Neural cell (in vitro differentiated cells): ENCODE measurements at regions not wholly inside any gene's neighbourhood (a gene's known extent, or its start where the extent isn't known, plus 50 kb on each side); places are given as distances from the start of the nearest gene placed in this dataset.

Experiments
- H2AFZ ChIP-seq: fragments of 200-600, 300-800 bp; sonication (generic), shearing (Covaris generic); 2 replicates; pipeline ENCODE4 v1.6.0; 2014; ENCODE audit warnings: low read depth, mild to moderate bottlenecking, antibody characterized with exemption, low read length, moderate library complexity
- H3F3A ChIP-seq: fragments of 200-600 bp; shearing (Covaris generic); 2 replicates; pipeline ENCODE4 v1.6.1; 2016; ENCODE audit warnings: mild to moderate bottlenecking, moderate library complexity, mixed read lengths, antibody characterized with exemption, low read length; ENCODE audit not compliant: insufficient read depth, poor library complexity, severe bottlenecking
- H3K27ac ChIP-seq: fragments of 200-600, 300-800 bp; sonication (generic), shearing (Covaris generic); 2 replicates; pipeline ENCODE4 v1.5.1; 2014; ENCODE audit warnings: mild to moderate bottlenecking, low read length, moderate library complexity
- H3K27me3 ChIP-seq: fragments of 300-800, 200-600 bp; sonication (generic), shearing (Covaris generic); 2 replicates; pipeline ENCODE4 v1.6.0; 2014; ENCODE audit warnings: mild to moderate bottlenecking, low read depth, low read length, moderate library complexity; ENCODE audit not compliant: insufficient read depth
- H3K36me3 ChIP-seq: fragments of 300-800, 200-600 bp; sonication (generic), shearing (Covaris generic); 2 replicates; pipeline ENCODE4 v1.5.1; 2014; ENCODE audit warnings: mild to moderate bottlenecking, antibody characterized with exemption, low read length, moderate library complexity; ENCODE audit not compliant: insufficient read depth
- H3K4me2 ChIP-seq: fragments of 300-800, 200-600 bp; sonication (generic), shearing (Covaris generic); 2 replicates; pipeline ENCODE4 v1.6.0; 2014; ENCODE audit warnings: mild to moderate bottlenecking, low read length
- H3K4me3 ChIP-seq: fragments of 300-800, 200-600 bp; sonication (generic), shearing (Covaris generic); 2 replicates; pipeline ENCODE4 v1.5.1; 2014; ENCODE audit warnings: mild to moderate bottlenecking, low read length, moderate library complexity
- H3K79me2 ChIP-seq: fragments of 200-600 bp; shearing (Covaris generic); replicated peaks from 2 replicates; pipeline ENCODE4 v1.6.0; 2014; ENCODE audit warnings: mild to moderate bottlenecking, low read length, moderate library complexity; ENCODE audit not compliant: insufficient read depth
- H3K9ac ChIP-seq: fragments of 300-800, 200-600 bp; sonication (generic), shearing (Covaris generic); 2 replicates; pipeline ENCODE4 v1.6.1; 2016; ENCODE audit warnings: mild to moderate bottlenecking, low read length, mixed read lengths
- H3K9me2 ChIP-seq: fragments of 200-600 bp; shearing (Covaris generic); 2 replicates; pipeline ENCODE4 v1.6.1; 2016; ENCODE audit warnings: mild to moderate bottlenecking, low read length, mixed read lengths; ENCODE audit not compliant: insufficient read depth
- H3K9me3 ChIP-seq: fragments of 200-600, 300-800 bp; sonication (generic), shearing (Covaris generic); 2 replicates; pipeline ENCODE4 v1.6.1; 2016; ENCODE audit warnings: mild to moderate bottlenecking, mixed run types, low read length, moderate library complexity, mixed read lengths
- H4K20me1 ChIP-seq: fragments of 200-600 bp; shearing (Covaris generic); 2 replicates; pipeline ENCODE4 v1.6.1; 2016; ENCODE audit warnings: mild to moderate bottlenecking, mixed run types; ENCODE audit not compliant: insufficient read depth
- CTCF ChIP-seq: fragments of 450-650 bp; IDR thresholded peaks from 2 replicates; pipeline ENCODE4 v1.5.1; 2014; ENCODE audit warnings: antibody characterized with exemption, mild to moderate bottlenecking, moderate library complexity; ENCODE audit not compliant: poor library complexity, severe bottlenecking
- EP300 ChIP-seq: fragments of 450-650 bp; conservative IDR thresholded peaks from 2 replicates; pipeline ENCODE4 v1.6.1; 2014; ENCODE audit warnings: antibody characterized with exemption, mild to moderate bottlenecking, moderate library complexity; ENCODE audit not compliant: poor library complexity, severe bottlenecking
- EZH2 ChIP-seq: fragments of 200-600, 300-800 bp; shearing (Covaris generic), sonication (generic); IDR thresholded peaks from 2 replicates; pipeline ENCODE4 v1.6.1; 2014; ENCODE audit warnings: antibody characterized with exemption, low read length, borderline replicate concordance, mild to moderate bottlenecking; ENCODE audit not compliant: insufficient read depth, poor library complexity, severe bottlenecking
- MXI1 ChIP-seq: fragments of 450-650 bp; conservative IDR thresholded peaks from 2 replicates; pipeline ENCODE4 v1.6.1; 2014; ENCODE audit warnings: antibody characterized with exemption, mild to moderate bottlenecking; ENCODE audit not compliant: poor library complexity, severe bottlenecking
- POLR2AphosphoS5 ChIP-seq: IDR thresholded peaks from 2 replicates; pipeline ENCODE4 v1.6.1; 2012
- RAD21 ChIP-seq: fragments of 450-650 bp; conservative IDR thresholded peaks from 2 replicates; pipeline ENCODE4 v1.6.1; 2014; ENCODE audit warnings: antibody characterized with exemption, mild to moderate bottlenecking, moderate library complexity
- REST ChIP-seq: IDR thresholded peaks from 2 replicates; pipeline ENCODE4 v1.6.1; 2012; ENCODE audit warnings: borderline replicate concordance
- SMC3 ChIP-seq: fragments of 450-650 bp; conservative IDR thresholded peaks from 2 replicates; pipeline ENCODE4 v1.6.1; 2014; ENCODE audit warnings: antibody characterized with exemption, mild to moderate bottlenecking, moderate library complexity; ENCODE audit not compliant: poor library complexity
- TAF1 ChIP-seq: IDR thresholded peaks from 2 replicates; pipeline ENCODE4 v1.6.1; 2012; ENCODE audit warnings: low read depth

GRCh38 chr2:142629193-142629592 is 248.3 kb upstream of the KYNU start:
- H3K4me2 ChIP-seq: no peak overlapping the region
- H3K27ac ChIP-seq: no peak overlapping the region
- no peaks in the 10 kb centered on the region for H3K9me2 ChIP-seq
- no peak for TF ChIP-seq SMC3
- H3K4me3 ChIP-seq: no peak overlapping the region
- H3K27me3 ChIP-seq: no peaks in the 10 kb centered on the region
- H3F3A ChIP-seq: no peaks in the 10 kb centered on the region
- no peaks in the 10 kb centered on the region for H4K20me1 ChIP-seq
- no peak overlapping the region for H2AFZ ChIP-seq
- no peaks in the 10 kb centered on the region for H3K9me3 ChIP-seq
- H3K79me2 ChIP-seq: no peaks in the 10 kb centered on the region
- no peak overlapping the region for H3K9ac ChIP-seq
- no peaks in the 10 kb centered on the region for H3K36me3 ChIP-seq

- H3K9me2 ChIP-seq: no peaks in the 10 kb centered on the region
- H3F3A ChIP-seq: no peaks in the 10 kb centered on the region
- H2AFZ ChIP-seq: no peak overlapping the region
- H3K27ac ChIP-seq: no peak overlapping the region
- H3K9ac ChIP-seq: no peak overlapping the region
- H3K4me2 ChIP-seq: peak overlapping the region; percentile 23
- H3K9me3 ChIP-seq: no peaks in the 10 kb centered on the region
- H3K36me3 ChIP-seq: no peaks in the 10 kb centered on the region
- H3K4me3 ChIP-seq: no peak overlapping the region
- no peaks in the 10 kb centered on the region for H4K20me1 ChIP-seq
- no peaks in the 10 kb centered on the region for H3K27me3 ChIP-seq
- TF ChIP-seq CTCF (no peak), EZH2 (no peak), EP300 (peak; percentile 68), RAD21 (no peak), POLR2AphosphoS5 (peak; percentile 56), MXI1 (no peak), SMC3 (no peak), TAF1 (no peak), REST (peak; percentile 46)
- H3K79me2 ChIP-seq: no peaks in the 10 kb centered on the region
These were observed 256.2 kb upstream of the KYNU start for GRCh38 chr2:142621287-142621686.

GRCh38 chr2:142617461-142617860 is 260.0 kb upstream of the KYNU start:
- Histone ChIP-seq H3K9me2 (no peaks in the 10 kb centered on the region), H4K20me1 (no peaks in the 10 kb centered on the region), H2AFZ (no peak overlapping the region), H3K4me3 (no peak overlapping the region), H3K9ac (no peak overlapping the region), H3F3A (no peaks in the 10 kb centered on the region), H3K9me3 (no peaks in the 10 kb centered on the region), H3K36me3 (no peaks in the 10 kb centered on the region), H3K27ac (no peak overlapping the region), H3K27me3 (no peaks in the 10 kb centered on the region), H3K79me2 (no peaks in the 10 kb centered on the region), H3K4me2 (no peak overlapping the region)
- TF ChIP-seq RAD21 (no peak), CTCF (no peak), TAF1 (no peak), POLR2AphosphoS5 (no peak), EP300 (no peak)
